Stomach (tissue), 8 donors: ENCODE measurements at regions not wholly inside any gene's neighbourhood (a gene's known extent, or its start where the extent isn't known, plus 50 kb on each side); places are given as distances from the start of the nearest gene placed in this dataset.
"Not testable (repeated sequence)": the region's sequence is repeated elsewhere in the genome, so short reads cannot be mapped to it uniquely, and the experiment has no call there.

Experiments used
- DNase-seq, 2 donors: peaks; one replicate each; pipeline versions ENCODE4 v3.0.0 to v3.0.0-alpha.2; 2013 to 2019
- H3K27ac ChIP-seq, 5 donors: fragments of 200-600 bp in 4 of 5; sonication (generic) in 4 of 5; one replicate each; pipeline ENCODE4 v1.5.1; 2013 to 2019; ENCODE audit warnings: mild to moderate bottlenecking in 1 of 5, moderate library complexity in 1 of 5
- H3K27me3 ChIP-seq, 3 donors: fragments of 200-600 bp; sonication (generic); one replicate each; pipeline ENCODE4 v1.5.1; 2017 to 2019; ENCODE audit warnings: mixed run types in 1 of 3
- H3K36me3 ChIP-seq, 4 donors: fragments of 200-600 bp; sonication (generic); 1 replicate in 3 of 4; 2 replicates in 1 of 4; pipeline ENCODE4 v1.5.1; 2016 to 2019
- H3K4me1 ChIP-seq, 4 donors: fragments of 200-600 bp; sonication (generic); one replicate each; pipeline ENCODE4 v1.5.1; 2016 to 2019
- H3K4me3 ChIP-seq, 4 donors: fragments of 200-600 bp; sonication (generic) in 3 of 4; one replicate each; pipeline ENCODE4 v1.5.1; 2016 to 2019; ENCODE audit warnings: mild to moderate bottlenecking in 1 of 4
- H3K9me3 ChIP-seq, 4 donors: fragments of 200-600 bp; sonication (generic); one replicate each; pipeline ENCODE4 v1.5.1; 2016 to 2019
- CTCF ChIP-seq, 7 experiments: fragments of 450-650 bp in 4 of 7; fragments of 200-600 bp in 3 of 7; sonication (generic) in 3 of 7; IDR thresholded peaks; one replicate each; pipeline ENCODE4 v1.5.1; 2016 to 2019; ENCODE audit warnings: antibody characterized with exemption in 7 of 7, control low read depth in 2 of 7, mild to moderate bottlenecking in 1 of 7
- EP300 ChIP-seq: sonication (generic); formaldehyde crosslinking; IDR thresholded peaks from one replicate; pipeline ENCODE4 v1.6.1; 2017; ENCODE audit warnings: antibody characterized with exemption
- POLR2A ChIP-seq, 4 donors: fragments of 450-650 bp; IDR thresholded peaks; one replicate each; pipeline ENCODE4 v1.6.1; 2016; ENCODE audit warnings: antibody characterized with exemption in 4 of 4, control low read depth in 2 of 4, mild to moderate bottlenecking in 1 of 4, moderate library complexity in 1 of 4
- POLR2AphosphoS5 ChIP-seq, 3 donors: sonication (generic); formaldehyde crosslinking; IDR thresholded peaks; one replicate each; pipeline ENCODE4 v1.6.1; 2016; ENCODE audit warnings: antibody characterized with exemption in 3 of 3
- WGBS, 5 donors: extraction: QIAGEN DNeasy Blood & Tissue Kit in 3 of 5; methylation state at CpG; one replicate each; pipeline versions ENCODE4 v1.1.5 to v1.1.7; 2013 to 2018; 5-methylcytosine and 5-hydroxymethylcytosine counted together
- intact Hi-C: fragments of 100-400 bp; cut with DNase I; formaldehyde crosslinking; loops from one replicate; pipeline ENCODE4 v1.15.1; 2023; ENCODE audit warnings: low total_unique reads
- donor health status: healthy with polysubstance abuse.
- donor health status: Bipolar disorder and iron deficiency.
- donor health status: healthy.

- H3K9me3 ChIP-seq, H3K4me3 ChIP-seq, H3K27me3 ChIP-seq, intact Hi-C loops, H3K27ac ChIP-seq, H3K36me3 ChIP-seq, H3K4me1 ChIP-seq: not testable (repeated sequence)
- TF ChIP-seq CTCF (IDR thresholded peaks at IDR 0.05): peak in 3 of 7 experiments; percentile 14 to 26 (median 15)
- peak in 1 of 2 donors; percentile 53 for DNase-seq
- WGBS, 5 donors: 57 to 80% (median 71%) methylated on average over 12 of the region's 12 CpGs
Observed at GRCh38 chr4:62595265-62595664, 1395.1 kb downstream of the ADGRL3 start.

GRCh38 chr4:62591756-62592155, 1391.6 kb downstream of the ADGRL3 start:
- no peaks in the 10 kb centered on the region for H3K27me3 ChIP-seq
- H3K9me3 ChIP-seq: peaks cover 0 to 9% (median 4%) of the 10 kb centered on the region in 4 donors
- no peak for TF ChIP-seq CTCF (IDR thresholded peaks at IDR 0.05)
- no peak for TF ChIP-seq POLR2A (IDR thresholded peaks at IDR 0.05)
- TF ChIP-seq POLR2AphosphoS5 (IDR thresholded peaks at IDR 0.05): no peak
- no peak for TF ChIP-seq EP300
- H3K27ac ChIP-seq: no peak overlapping the region
- H3K4me3 ChIP-seq: no peak overlapping the region
- intact Hi-C loops: no loop called here
- H3K4me1 ChIP-seq: no peaks in the 10 kb centered on the region
- no peak for DNase-seq
- no peaks in the 10 kb centered on the region for H3K36me3 ChIP-seq
- 76 to 94% (median 89%) methylated on average over 2 of the region's 2 CpGs for WGBS, 5 donors

- H3K27ac ChIP-seq: no peak overlapping the region
- 67 to 88% (median 71%) methylated on average over 1 of the region's 1 CpG for WGBS, 5 donors
- peaks cover 0 to 9% (median 4%) of the 10 kb centered on the region in 4 donors for H3K9me3 ChIP-seq
- intact Hi-C loops: no loop called here
- no peaks in the 10 kb centered on the region for H3K27me3 ChIP-seq
- H3K36me3 ChIP-seq: no peaks in the 10 kb centered on the region
- H3K4me1 ChIP-seq: no peaks in the 10 kb centered on the region
- no peak overlapping the region for H3K4me3 ChIP-seq
- no peak for DNase-seq
- no peak for TF ChIP-seq POLR2A (IDR thresholded peaks at IDR 0.05)
Observed at GRCh38 chr4:62588671-62589070, 1388.5 kb downstream of the ADGRL3 start.

- intact Hi-C loops: no loop called here
- Histone ChIP-seq H3K27me3 (no peaks in the 10 kb centered on the region), H3K4me1 (no peaks in the 10 kb centered on the region), H3K9me3 (no peaks in the 10 kb centered on the region), H3K36me3 (no peaks in the 10 kb centered on the region), H3K27ac (no peak overlapping the region), H3K4me3 (no peak overlapping the region)
- TF ChIP-seq CTCF (IDR thresholded peaks at IDR 0.05) (no peak), POLR2AphosphoS5 (IDR thresholded peaks at IDR 0.05) (no peak), POLR2A (IDR thresholded peaks at IDR 0.05) (no peak), EP300 (no peak)
- DNase-seq: no peak
- WGBS, 5 donors: 69 to 94% (median 75%) methylated on average over 2 to 4 of the region's 4 CpGs
Observed at GRCh38 chr4:62571494-62571893, 1371.4 kb downstream of the ADGRL3 start.

- no peak overlapping the region for H3K4me3 ChIP-seq
- H3K27ac ChIP-seq: no peak overlapping the region
- H3K36me3 ChIP-seq: no peaks in the 10 kb centered on the region
- H3K27me3 ChIP-seq: no peaks in the 10 kb centered on the region
- H3K9me3 ChIP-seq: no peaks in the 10 kb centered on the region
- no peaks in the 10 kb centered on the region for H3K4me1 ChIP-seq
- DNase-seq: no peak
- intact Hi-C loops: no loop called here
- TF ChIP-seq EP300 (no peak), POLR2A (IDR thresholded peaks at IDR 0.05) (no peak), CTCF (IDR thresholded peaks at IDR 0.05) (no peak), POLR2AphosphoS5 (IDR thresholded peaks at IDR 0.05) (no peak)
Observed at GRCh38 chr4:62560858-62561257, 1360.7 kb downstream of the ADGRL3 start.
